SK-N-SH (cell line): ENCODE measurements at regions not wholly inside any gene's neighbourhood (a gene's known extent, or its start where the extent isn't known, plus 50 kb on each side); places are given as distances from the start of the nearest gene placed in this dataset.

Experiments used
- CTCF ChIA-PET: fragments of 300-600, 350-600 bp; formaldehyde crosslinking; extraction: SDS; loops from one replicate; lab custom pipeline; 2021; lab: Yijun Ruan, JAX
- POLR2A ChIA-PET: fragments of 350-600 bp; sonication (Branson Sonifier 250); formaldehyde crosslinking; extraction: SDS; loops from one replicate; lab custom pipeline; 2020; ENCODE audit warnings: antibody characterized with exemption, inconsistent platforms; lab: Yijun Ruan, JAX
- DNase-seq: peaks from one replicate; pipeline ENCODE4 v3.0.0; 2012
- H2AFZ ChIP-seq: fragments of 200-600 bp; sonication (generic); 2 replicates; pipeline ENCODE4 v1.8.1; 2016; ENCODE audit warnings: antibody characterized with exemption, mild to moderate bottlenecking, low read depth
- H3F3A ChIP-seq: fragments of 200-600 bp; sonication (generic); replicated peaks from 2 replicates; pipeline ENCODE3; 2016; ENCODE audit warnings: antibody characterized with exemption, mild to moderate bottlenecking; ENCODE audit not compliant: insufficient read depth
- H3K27ac ChIP-seq, 2 experiments: fragments of 200-500 bp in 1 of 2; fragments of 200-600 bp in 1 of 2; sonication (Bioruptor generic) in 1 of 2; sonication (generic), shearing (Covaris generic) in 1 of 2; 2 replicates each; pipeline versions ENCODE4 v1.5.1 to v1.6.1; 2014 to 2016; ENCODE audit warnings: low read depth in 2 of 2, inconsistent platforms in 1 of 2, low read length in 1 of 2, mild to moderate bottlenecking in 1 of 2, mixed read lengths in 1 of 2
- H3K27me3 ChIP-seq: fragments of 200-600 bp; sonication (generic), shearing (Covaris generic); 2 replicates; pipeline ENCODE4 v1.6.1; 2016; ENCODE audit warnings: mixed run types; ENCODE audit not compliant: insufficient read depth
- H3K36me3 ChIP-seq, 2 experiments: fragments of 200-500 bp in 1 of 2; fragments of 200-600 bp in 1 of 2; sonication (Bioruptor generic) in 1 of 2; sonication (generic) in 1 of 2; replicated peaks in 1 of 2; 2 replicates each; pipeline versions ENCODE3 to v1.5.1; 2014 to 2016; ENCODE audit warnings: low read length in 1 of 2, mild to moderate bottlenecking in 1 of 2; ENCODE audit not compliant: insufficient read depth in 2 of 2, control insufficient read depth in 1 of 2
- H3K4me1 ChIP-seq, 2 experiments: fragments of 200-500 bp in 1 of 2; fragments of 200-600 bp in 1 of 2; sonication (Bioruptor generic) in 1 of 2; sonication (generic), shearing (Covaris generic) in 1 of 2; 2 replicates each; pipeline versions ENCODE4 v1.5.1 to v1.6.1; 2014 to 2016; ENCODE audit warnings: low read depth in 1 of 2, low read length in 1 of 2, mixed run types in 1 of 2; ENCODE audit not compliant: insufficient read depth in 2 of 2, control insufficient read depth in 1 of 2
- H3K4me2 ChIP-seq: fragments of 200-600 bp; sonication (generic), shearing (Covaris generic); 2 replicates; pipeline ENCODE4 v1.6.1; 2017; ENCODE audit warnings: mixed run types
- H3K4me3 ChIP-seq, 2 experiments: fragments of 200-500 bp in 1 of 2; fragments of 200-600 bp in 1 of 2; sonication (Bioruptor generic) in 1 of 2; sonication (generic), shearing (Covaris generic) in 1 of 2; 2 replicates each; pipeline versions ENCODE4 v1.5.1 to v1.8.1; 2014 to 2016; ENCODE audit warnings: low read depth in 2 of 2, inconsistent platforms in 1 of 2, low read length in 1 of 2, mild to moderate bottlenecking in 1 of 2, mixed read lengths in 1 of 2, moderate library complexity in 1 of 2
- H3K79me2 ChIP-seq: fragments of 200-600 bp; sonication (generic); 2 replicates; pipeline ENCODE4 v1.8.1; 2017; ENCODE audit warnings: mild to moderate bottlenecking; ENCODE audit not compliant: insufficient read depth
- H3K9ac ChIP-seq: fragments of 200-600 bp; sonication (generic); 2 replicates; pipeline ENCODE4 v1.6.1; 2017; ENCODE audit warnings: mixed run types
- H3K9me2 ChIP-seq: fragments of 200-600 bp; sonication (generic); 2 replicates; pipeline ENCODE4 v1.6.1; 2017; ENCODE audit warnings: mixed run types
- H3K9me3 ChIP-seq: fragments of 200-600 bp; sonication (generic); 2 replicates; pipeline ENCODE4 v1.6.1; 2017; ENCODE audit warnings: mixed run types, mild to moderate bottlenecking, moderate library complexity
- H4K20me1 ChIP-seq: fragments of 200-600 bp; sonication (generic); 2 replicates; pipeline ENCODE4 v1.6.1; 2017; ENCODE audit warnings: mild to moderate bottlenecking, mixed run types; ENCODE audit not compliant: insufficient read depth
- JUND ChIP-seq: IDR thresholded peaks from 2 replicates; pipeline ENCODE4 v1.4.0; 2012
- MXI1 ChIP-seq: IDR thresholded peaks from 2 replicates; pipeline ENCODE4 v1.6.1; 2012; ENCODE audit warnings: mild to moderate bottlenecking, low read depth, low read length, improper control_type of control experiment
- NRF1 ChIP-seq: IDR thresholded peaks from 2 replicates; pipeline ENCODE4 v1.6.1; 2012; ENCODE audit warnings: low read depth, mild to moderate bottlenecking, low read length
- RAD21 ChIP-seq: IDR thresholded peaks from 2 replicates; pipeline ENCODE4 v1.6.1; 2012; ENCODE audit warnings: mild to moderate bottlenecking, low read length
- RCOR1 ChIP-seq: fragments of 150-350 bp; IDR thresholded peaks from 2 replicates; pipeline ENCODE4 v1.6.1; 2017; ENCODE audit warnings: antibody characterized with exemption, low read length
- RFX5 ChIP-seq: IDR thresholded peaks from 2 replicates; pipeline ENCODE4 v1.6.1; 2012; ENCODE audit warnings: mild to moderate bottlenecking, improper control_type of control experiment, low read length
- RXRA ChIP-seq: IDR thresholded peaks from 2 replicates; pipeline ENCODE4 v1.4.0; 2012; ENCODE audit warnings: low read depth, mild to moderate bottlenecking, borderline replicate concordance
- SIN3A ChIP-seq: IDR thresholded peaks from 2 replicates; pipeline ENCODE4 v1.6.1; 2012; ENCODE audit warnings: low read depth, mild to moderate bottlenecking, low read length, moderate library complexity, borderline replicate concordance
- SMC3 ChIP-seq: IDR thresholded peaks from 2 replicates; pipeline ENCODE4 v1.6.1; 2012; ENCODE audit warnings: low read depth, low read length, improper control_type of control experiment
- TEAD4 ChIP-seq: IDR thresholded peaks from 2 replicates; pipeline ENCODE4 v1.4.0; 2012; ENCODE audit warnings: mild to moderate bottlenecking, borderline replicate concordance; ENCODE audit not compliant: insufficient read depth
- YY1 ChIP-seq: IDR thresholded peaks from 2 replicates; pipeline ENCODE4 v1.4.0; 2012; ENCODE audit warnings: low read depth, mild to moderate bottlenecking
- WGBS: methylation state at CpG from one replicate; pipeline ENCODE4 v1.1.6; 2017; ENCODE audit warnings: low lambda C conversion rate; 5-methylcytosine and 5-hydroxymethylcytosine counted together
- TF ChIP-seq, protein P1 (sequence below): fragments of 150-350 bp; IDR thresholded peaks from 2 replicates; pipeline ENCODE4 v1.6.1; 2017; ENCODE audit warnings: antibody characterized with exemption, low read length, low read depth, borderline replicate concordance
- TF ChIP-seq, protein P2 (sequence below): IDR thresholded peaks from 2 replicates; pipeline ENCODE4; 2012
- TF ChIP-seq, protein P3 (sequence below): fragments of 200-600 bp; sonication (generic); IDR thresholded peaks from 2 replicates; pipeline ENCODE4 v1.6.1; 2017; ENCODE audit warnings: antibody characterized with exemption, mild to moderate bottlenecking, moderate library complexity

DNA sequence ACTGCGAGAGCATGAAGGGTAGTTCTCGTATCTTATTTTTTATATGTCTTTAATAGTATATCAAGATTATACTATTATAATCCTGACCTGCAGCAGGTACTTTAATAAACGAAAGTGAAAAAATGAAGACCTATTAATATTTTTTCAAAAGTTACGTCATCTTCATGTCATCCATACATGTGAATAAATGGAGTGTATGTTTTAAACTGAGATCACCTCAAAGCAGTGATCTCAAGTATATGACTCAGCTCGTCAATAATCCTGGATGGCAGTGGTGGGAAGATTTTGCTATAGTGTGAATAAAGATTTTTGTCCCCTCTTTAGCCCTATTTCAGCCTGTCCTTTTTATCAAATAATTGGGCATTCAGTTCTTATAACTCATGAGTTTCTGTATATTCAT lies 166.3 kb upstream of the FBXO11 start:
- H3K9me3 ChIP-seq, result no peaks in the 10 kb centered on the region
- H3K36me3 ChIP-seq, result no peaks in the 10 kb centered on the region
- H3F3A ChIP-seq, result no peaks in the 10 kb centered on the region
- H3K79me2 ChIP-seq, result no peaks in the 10 kb centered on the region
- H2AFZ ChIP-seq, result no peak overlapping the region
- 47% methylated on average over 5 of the region's 5 CpGs for WGBS
- H3K27ac ChIP-seq, result no peak overlapping the region
- H3K4me3 ChIP-seq, result no peak overlapping the region
- H3K9ac ChIP-seq, result no peak overlapping the region
- no peak for DNase-seq
- peaks cover 13% of the 10 kb centered on the region; the same call in 1 of the 2 replicates for H3K27me3 ChIP-seq
- H4K20me1 ChIP-seq, result no peaks in the 10 kb centered on the region
- CTCF ChIA-PET, result no interaction called here
- TF ChIP-seq, protein P1, sequence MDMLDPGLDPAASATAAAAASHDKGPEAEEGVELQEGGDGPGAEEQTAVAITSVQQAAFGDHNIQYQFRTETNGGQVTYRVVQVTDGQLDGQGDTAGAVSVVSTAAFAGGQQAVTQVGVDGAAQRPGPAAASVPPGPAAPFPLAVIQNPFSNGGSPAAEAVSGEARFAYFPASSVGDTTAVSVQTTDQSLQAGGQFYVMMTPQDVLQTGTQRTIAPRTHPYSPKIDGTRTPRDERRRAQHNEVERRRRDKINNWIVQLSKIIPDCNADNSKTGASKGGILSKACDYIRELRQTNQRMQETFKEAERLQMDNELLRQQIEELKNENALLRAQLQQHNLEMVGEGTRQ, result no peak
- TF ChIP-seq, all 33 proteins: peak for 0
- no peaks in the 10 kb centered on the region for H3K4me1 ChIP-seq
- no peak overlapping the region for H3K4me2 ChIP-seq
- no peaks in the 10 kb centered on the region for H3K9me2 ChIP-seq
- POLR2A ChIA-PET, result no interaction called here

DNA sequence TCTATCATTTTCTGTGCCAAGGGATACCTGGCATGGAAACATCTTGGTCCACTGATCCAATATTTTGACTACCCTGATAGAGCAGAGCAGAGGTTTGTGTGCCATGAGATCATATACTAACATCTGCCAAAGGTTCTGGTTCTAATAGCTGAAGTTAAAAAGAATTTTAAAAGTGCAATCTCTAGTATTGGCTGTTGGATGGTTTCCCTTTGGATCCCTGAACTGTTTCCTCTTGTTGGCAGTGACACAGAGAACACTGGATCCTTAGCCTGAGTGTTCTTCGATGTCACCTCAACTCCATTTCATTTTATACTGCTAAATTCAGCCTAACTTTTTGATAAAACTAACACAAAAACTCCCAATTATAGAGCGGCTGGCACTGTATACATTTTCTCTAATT lies 169.3 kb upstream of the FBXO11 start:
- CTCF ChIA-PET, result no interaction called here
- Histone ChIP-seq H3F3A (no peaks in the 10 kb centered on the region), H3K27ac (no peak overlapping the region), H3K9ac (no peak overlapping the region), H4K20me1 (no peaks in the 10 kb centered on the region), H3K4me3 (no peak overlapping the region), H3K9me3 (no peaks in the 10 kb centered on the region), H3K4me1 (no peaks in the 10 kb centered on the region), H3K9me2 (no peaks in the 10 kb centered on the region), H3K36me3 (no peaks in the 10 kb centered on the region), H2AFZ (no peak overlapping the region), H3K4me2 (no peak overlapping the region), H3K79me2 (no peaks in the 10 kb centered on the region), H3K27me3 (peaks cover 17% of the 10 kb centered on the region; the same call in 1 of the 2 replicates)
- 49% methylated on average over 2 of the region's 2 CpGs for WGBS
- TF ChIP-seq RFX5 (no peak), NRF1 (no peak), RCOR1 (no peak), YY1 (no peak), SMC3 (no peak), RXRA (no peak), SIN3A (no peak), MXI1 (no peak), RAD21 (no peak), TEAD4 (no peak), JUND (no peak)
- TF ChIP-seq, protein P2, sequence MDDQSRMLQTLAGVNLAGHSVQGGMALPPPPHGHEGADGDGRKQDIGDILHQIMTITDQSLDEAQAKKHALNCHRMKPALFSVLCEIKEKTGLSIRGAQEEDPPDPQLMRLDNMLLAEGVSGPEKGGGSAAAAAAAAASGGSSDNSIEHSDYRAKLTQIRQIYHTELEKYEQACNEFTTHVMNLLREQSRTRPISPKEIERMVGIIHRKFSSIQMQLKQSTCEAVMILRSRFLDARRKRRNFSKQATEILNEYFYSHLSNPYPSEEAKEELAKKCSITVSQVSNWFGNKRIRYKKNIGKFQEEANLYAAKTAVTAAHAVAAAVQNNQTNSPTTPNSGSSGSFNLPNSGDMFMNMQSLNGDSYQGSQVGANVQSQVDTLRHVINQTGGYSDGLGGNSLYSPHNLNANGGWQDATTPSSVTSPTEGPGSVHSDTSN, result no peak
- TF ChIP-seq, protein P3, sequence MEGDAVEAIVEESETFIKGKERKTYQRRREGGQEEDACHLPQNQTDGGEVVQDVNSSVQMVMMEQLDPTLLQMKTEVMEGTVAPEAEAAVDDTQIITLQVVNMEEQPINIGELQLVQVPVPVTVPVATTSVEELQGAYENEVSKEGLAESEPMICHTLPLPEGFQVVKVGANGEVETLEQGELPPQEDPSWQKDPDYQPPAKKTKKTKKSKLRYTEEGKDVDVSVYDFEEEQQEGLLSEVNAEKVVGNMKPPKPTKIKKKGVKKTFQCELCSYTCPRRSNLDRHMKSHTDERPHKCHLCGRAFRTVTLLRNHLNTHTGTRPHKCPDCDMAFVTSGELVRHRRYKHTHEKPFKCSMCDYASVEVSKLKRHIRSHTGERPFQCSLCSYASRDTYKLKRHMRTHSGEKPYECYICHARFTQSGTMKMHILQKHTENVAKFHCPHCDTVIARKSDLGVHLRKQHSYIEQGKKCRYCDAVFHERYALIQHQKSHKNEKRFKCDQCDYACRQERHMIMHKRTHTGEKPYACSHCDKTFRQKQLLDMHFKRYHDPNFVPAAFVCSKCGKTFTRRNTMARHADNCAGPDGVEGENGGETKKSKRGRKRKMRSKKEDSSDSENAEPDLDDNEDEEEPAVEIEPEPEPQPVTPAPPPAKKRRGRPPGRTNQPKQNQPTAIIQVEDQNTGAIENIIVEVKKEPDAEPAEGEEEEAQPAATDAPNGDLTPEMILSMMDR, result no peak
- DNase-seq, result no peak
- POLR2A ChIA-PET, result interaction anchor here (1.3 kb wide), 1 partner anchor 10 kb away, joined by 3 read pairs; no protein-coding TSS in a partner anchor
